K562 (cell line): ENCODE measurements at regions not wholly inside any gene's neighbourhood (a gene's known extent, or its start where the extent isn't known, plus 50 kb on each side); places are given as distances from the start of the nearest gene placed in this dataset.
"Not testable (repeated sequence)": the region's sequence is repeated elsewhere in the genome, so short reads cannot be mapped to it uniquely, and the experiment has no call there.

Experiments
- ATAC-seq: fragments of 200-7000 bp; cut with Tn5 transposase; 3 replicates; pipeline ENCODE4 v1.9.1; 2020; ENCODE audit warnings: moderate library complexity
- BruUV-seq: library from RNA; stranded (reverse); fragments of 400-500 nt; replicated peaks from 2 replicates; lab custom pipeline; 2021; lab: Mats Ljungman, UMichigan
- CTCF ChIA-PET: fragments of 300-600 bp; formaldehyde crosslinking; extraction: SDS; loops from one replicate; lab custom pipeline; 2021; ENCODE audit warnings: low intra/inter-chr PET ratio; lab: Yijun Ruan, JAX
- POLR2A ChIA-PET: fragments of 300-600, 350-650 bp; sonication (Branson Sonifier 250); formaldehyde crosslinking; extraction: SDS; loops from one replicate; lab custom pipeline; 2021; ENCODE audit warnings: antibody characterized with exemption, inconsistent platforms; lab: Yijun Ruan, JAX
- DNase-seq, 4 experiments: peaks; one replicate each; pipeline versions ENCODE4 v3.0.0 to v3.0.0-alpha.2; 2011 to 2018; ENCODE audit warnings: low spot score in 3 of 4, mixed read lengths in 3 of 4; ENCODE audit errors: extremely low read depth in 1 of 4
- FAIRE-seq: peaks from 2 replicates; lab custom pipeline; 2011; peaks lifted over from hg19 to GRCh38; lab: Jason Lieb, UNC
- H2AFZ ChIP-seq: 2 replicates; pipeline ENCODE4 v1.6.0; 2011; ENCODE audit warnings: low read depth, low read length, control low read depth, inconsistent platforms
- H3K27ac ChIP-seq: fragments of 200-600 bp; 3 replicates; pipeline ENCODE4 v1.8.0; 2011; ENCODE audit warnings: low read depth, mild to moderate bottlenecking, control low read depth, inconsistent platforms, low read length, moderate library complexity, mixed read lengths; ENCODE audit errors: extremely low read depth
- H3K27me3 ChIP-seq, 2 experiments: fragments of 300-600 bp in 1 of 2; 2 replicates in 1 of 2; 3 replicates in 1 of 2; pipeline versions ENCODE4 v1.6.0 to v1.8.0; 2011; ENCODE audit warnings: inconsistent platforms in 2 of 2, low read length in 2 of 2, mild to moderate bottlenecking in 1 of 2, mixed read lengths in 1 of 2, moderate library complexity in 1 of 2; ENCODE audit not compliant: control insufficient read depth in 2 of 2, insufficient read depth in 2 of 2
- H3K36me3 ChIP-seq: fragments of 300-600 bp; 3 replicates; pipeline ENCODE4 v1.8.0; 2011; ENCODE audit warnings: mild to moderate bottlenecking, low read length, inconsistent platforms; ENCODE audit not compliant: control insufficient read depth, insufficient read depth
- H3K4me1 ChIP-seq, 2 experiments: fragments of 200-600 bp in 1 of 2; replicated peaks in 1 of 2; 2 replicates in 1 of 2; 3 replicates in 1 of 2; pipeline versions ENCODE4 v1.5.1 to v1.8.0; 2011; ENCODE audit warnings: inconsistent platforms in 2 of 2, low read length in 2 of 2, mild to moderate bottlenecking in 1 of 2, mixed read lengths in 1 of 2, moderate library complexity in 1 of 2; ENCODE audit not compliant: control insufficient read depth in 2 of 2, insufficient read depth in 2 of 2
- H3K4me2 ChIP-seq: 2 replicates; pipeline ENCODE4 v1.6.1; 2011; ENCODE audit warnings: low read length, control low read depth, inconsistent platforms, mixed read lengths; ENCODE audit not compliant: insufficient read depth
- H3K4me3 ChIP-seq: fragments of 200-600 bp; sonication (generic), shearing (Covaris generic); 2 replicates; pipeline ENCODE4 v1.5.1; 2016; ENCODE audit warnings: control low read depth, inconsistent platforms
- H3K79me2 ChIP-seq: fragments of 200-600 bp; 3 replicates; pipeline ENCODE4 v1.8.0; 2011; ENCODE audit warnings: low read length, inconsistent platforms; ENCODE audit not compliant: control insufficient read depth, insufficient read depth
- H3K9ac ChIP-seq, 2 experiments: 2 replicates each; pipeline versions ENCODE4 v1.6.0 to v1.6.1; 2011; ENCODE audit warnings: low read depth in 2 of 2, low read length in 2 of 2, control low read depth in 1 of 2, inconsistent platforms in 1 of 2, mild to moderate bottlenecking in 1 of 2, mixed read lengths in 1 of 2; ENCODE audit not compliant: insufficient read depth in 1 of 2
- H3K9me1 ChIP-seq: one replicate; pipeline ENCODE4 v1.6.0; 2011; ENCODE audit warnings: inconsistent platforms, mild to moderate bottlenecking, low read length, moderate library complexity; ENCODE audit not compliant: control insufficient read depth, insufficient read depth
- H3K9me3 ChIP-seq: replicated peaks from 2 replicates; pipeline ENCODE4 v1.5.1; 2011; ENCODE audit warnings: low read depth, low read length, inconsistent platforms; ENCODE audit not compliant: control insufficient read depth, insufficient read depth
- H4K20me1 ChIP-seq: replicated peaks from 2 replicates; pipeline ENCODE4 v1.6.1; 2011; ENCODE audit warnings: low read length, inconsistent platforms, mixed read lengths; ENCODE audit not compliant: control insufficient read depth, insufficient read depth
- EZH2 ChIP-seq: IDR thresholded peaks from 2 replicates; pipeline ENCODE4 v1.6.1; 2012; ENCODE audit warnings: low read depth, mild to moderate bottlenecking, inconsistent platforms, low read length, borderline replicate concordance
- GATAD2A ChIP-seq: fragments of 450-650 bp; IDR thresholded peaks from 2 replicates; pipeline ENCODE4 v1.6.1; 2017
- HNRNPUL1 ChIP-seq: fragments of 200-400 bp; formaldehyde crosslinking; IDR thresholded peaks from 2 replicates; pipeline ENCODE4 v1.6.1; 2017; ENCODE audit warnings: low read length
- NCOA2 ChIP-seq, 2 experiments: fragments of 450-650 bp; IDR thresholded peaks; 2 replicates each; pipeline ENCODE4 v1.6.1; 2018; ENCODE audit warnings: mild to moderate bottlenecking in 2 of 2, moderate library complexity in 1 of 2; ENCODE audit not compliant: partially characterized antibody in 2 of 2
- SIRT6 ChIP-seq: IDR thresholded peaks from one replicate; pipeline ENCODE4 v1.6.1; 2012; ENCODE audit warnings: low read depth, mild to moderate bottlenecking, control low read depth, inconsistent platforms, low read length, moderate library complexity
- SMAD1 ChIP-seq: fragments of 150-350 bp; IDR thresholded peaks from 2 replicates; pipeline ENCODE4 v1.6.1; 2014; ENCODE audit warnings: low read length, low read depth; ENCODE audit not compliant: partially characterized antibody
- ZBTB34 ChIP-seq: fragments of 250-450 bp; sonication (Bioruptor Pico); IDR thresholded peaks from 2 replicates; pipeline ENCODE4 v1.8.0; 2021; ENCODE audit warnings: mild to moderate bottlenecking, moderate library complexity
- ZNF274 ChIP-seq: IDR thresholded peaks from 2 replicates; pipeline ENCODE4 v1.6.1; 2011; ENCODE audit warnings: low read depth, mild to moderate bottlenecking, low read length, moderate library complexity, borderline replicate concordance
- WGBS: fragments of 100-300 bp; shearing (Covaris generic); methylation state at CpG from one replicate; pipeline ENCODE4 v1.1.6; 2016; ENCODE audit warnings: low coverage, mixed read lengths; ENCODE audit not compliant: insufficient coverage; ENCODE audit errors: missing lambda C conversion rate; 5-methylcytosine and 5-hydroxymethylcytosine counted together
- in situ Hi-C: fragments of 300-500 bp; cut with MboI; formaldehyde crosslinking; loops from 4 replicates; pipeline ENCODE4 v1.15.0; 2018; ENCODE audit warnings: inconsistent platforms, mixed read lengths
- intact Hi-C: fragments of 100-400 bp; cut with micrococcal nuclease; formaldehyde crosslinking; loops from 2 replicates; pipeline ENCODE4 v1.14.2; 2022

DNA sequence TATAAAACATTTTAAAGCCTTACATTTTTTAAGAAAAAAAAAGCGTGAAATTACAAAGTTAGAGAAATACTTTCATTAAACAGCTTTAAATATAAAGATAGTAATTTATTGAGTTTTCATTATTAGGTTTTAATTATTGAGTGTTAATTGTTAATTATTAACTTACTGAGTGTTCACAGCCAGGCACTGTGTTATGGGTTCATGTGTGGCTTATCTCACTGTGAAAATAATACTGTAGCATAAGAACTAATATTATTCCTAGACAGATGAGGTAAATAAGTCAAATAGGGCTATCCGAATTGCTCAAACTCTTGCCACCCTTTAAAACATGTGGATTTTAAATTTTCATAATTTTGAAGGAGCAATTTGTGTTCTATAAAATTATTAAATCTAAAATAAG lies 956.1 kb upstream of the PCDH20 start:
- Histone ChIP-seq H3K4me2 (no peak overlapping the region), H3K4me3 (no peak overlapping the region), H3K27ac (no peak overlapping the region), H3K4me1 (no peaks in the 10 kb centered on the region), H2AFZ (no peak overlapping the region), H3K9ac (no peak overlapping the region), H3K9me3 (no peaks in the 10 kb centered on the region), H3K27me3 (no peaks in the 10 kb centered on the region), H3K9me1 (no peaks in the 10 kb centered on the region), H4K20me1 (no peaks in the 10 kb centered on the region), H3K36me3 (no peaks in the 10 kb centered on the region), H3K79me2 (no peaks in the 10 kb centered on the region)
- BruUV-seq: no TSS peak
- WGBS: 7% methylated on average over 2 of the region's 2 CpGs
- TF ChIP-seq SMAD1 (no peak), EZH2 (no peak), NCOA2 (IDR thresholded peaks at IDR 0.05; ENCODE audit: partially characterized antibody in 2 of 2) (no peak), GATAD2A (no peak), HNRNPUL1 (no peak), ZNF274 (no peak), SIRT6 (no peak), ZBTB34 (CRISPR knock-in tag) (no peak)
- ChIA-PET CTCF (no interaction called here), POLR2A (no interaction called here)
- FAIRE-seq: no peak
- ATAC-seq: no peak
- intact Hi-C loops: no loop called here
- no peak for DNase-seq
- in situ Hi-C loops: no loop called here

DNA sequence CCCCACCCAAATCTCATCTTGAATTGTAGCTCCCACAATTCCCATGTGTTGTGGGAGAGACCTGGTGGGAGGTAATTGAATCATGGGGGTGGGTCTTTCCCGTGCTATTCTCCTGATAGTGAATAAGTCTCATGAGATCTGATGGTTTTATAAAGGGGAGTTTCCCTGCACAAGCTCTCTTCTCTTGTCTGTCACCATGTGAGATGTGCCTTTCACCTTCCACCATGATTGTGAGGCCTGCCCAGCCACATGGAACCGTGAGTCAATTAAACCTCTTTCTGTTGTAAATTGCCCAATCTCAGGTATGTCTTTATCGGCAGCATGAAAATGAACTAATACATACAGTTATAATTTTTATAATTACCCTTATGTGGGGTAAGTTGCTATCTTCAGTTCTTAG lies 952.3 kb upstream of the PCDH20 start:
- FAIRE-seq, H3K36me3 ChIP-seq, H3K27me3 ChIP-seq, H3K27ac ChIP-seq, BruUV-seq, CTCF ChIA-PET, H4K20me1 ChIP-seq, intact Hi-C loops, H3K9me3 ChIP-seq, H3K79me2 ChIP-seq, H3K9ac ChIP-seq, H2AFZ ChIP-seq, H3K4me3 ChIP-seq, POLR2A ChIA-PET, H3K9me1 ChIP-seq, in situ Hi-C loops, DNase-seq, H3K4me1 ChIP-seq, H3K4me2 ChIP-seq, ATAC-seq: not testable (repeated sequence)
- 0% methylated on average over 2 of the region's 3 CpGs for WGBS
